ENCODE measurements at regions not wholly inside any gene's neighbourhood (a gene's known extent, or its start where the extent isn't known, plus 50 kb on each side); places are given as distances from the start of the nearest gene placed in this dataset.
A peak's percentile ranks its signal among the peaks of the same experiment; 100 is the strongest.

DNA sequence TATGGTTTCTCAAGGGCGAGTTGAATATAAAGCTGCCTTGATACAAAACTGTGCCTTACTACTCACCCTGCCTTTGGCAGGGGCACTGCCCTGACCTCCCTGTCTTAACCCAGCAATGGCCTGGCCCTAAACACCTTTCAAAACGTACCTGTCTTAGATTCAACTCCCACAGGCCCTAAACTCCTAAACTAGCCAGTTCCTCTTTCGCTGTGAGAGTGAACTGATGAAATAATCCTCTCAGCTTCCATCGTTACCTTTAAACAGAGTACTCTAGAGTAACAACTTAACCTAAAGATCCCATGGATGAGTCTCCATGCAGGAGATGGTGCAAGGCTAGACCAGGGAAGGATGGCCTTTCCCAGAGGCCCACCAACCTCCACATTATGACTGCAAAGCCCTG, 133.0 kb upstream of the THBS1 start:
- H3K4me3 ChIP-seq (ENCODE audit: low read length), result peak overlapping the region; percentile 12; the same call in 1 of the 2 replicates
- no peaks in the 10 kb centered on the region for H3K27me3 ChIP-seq (ENCODE audit: low read depth, low read length)
- peaks cover 46% of the 10 kb centered on the region for H3K4me1 ChIP-seq (ENCODE audit: low read length)
- no peak for TF ChIP-seq EZH2phosphoT487 (IDR thresholded peaks at IDR 0.05; ENCODE audit: low read depth)
- TF ChIP-seq, protein P1, sequence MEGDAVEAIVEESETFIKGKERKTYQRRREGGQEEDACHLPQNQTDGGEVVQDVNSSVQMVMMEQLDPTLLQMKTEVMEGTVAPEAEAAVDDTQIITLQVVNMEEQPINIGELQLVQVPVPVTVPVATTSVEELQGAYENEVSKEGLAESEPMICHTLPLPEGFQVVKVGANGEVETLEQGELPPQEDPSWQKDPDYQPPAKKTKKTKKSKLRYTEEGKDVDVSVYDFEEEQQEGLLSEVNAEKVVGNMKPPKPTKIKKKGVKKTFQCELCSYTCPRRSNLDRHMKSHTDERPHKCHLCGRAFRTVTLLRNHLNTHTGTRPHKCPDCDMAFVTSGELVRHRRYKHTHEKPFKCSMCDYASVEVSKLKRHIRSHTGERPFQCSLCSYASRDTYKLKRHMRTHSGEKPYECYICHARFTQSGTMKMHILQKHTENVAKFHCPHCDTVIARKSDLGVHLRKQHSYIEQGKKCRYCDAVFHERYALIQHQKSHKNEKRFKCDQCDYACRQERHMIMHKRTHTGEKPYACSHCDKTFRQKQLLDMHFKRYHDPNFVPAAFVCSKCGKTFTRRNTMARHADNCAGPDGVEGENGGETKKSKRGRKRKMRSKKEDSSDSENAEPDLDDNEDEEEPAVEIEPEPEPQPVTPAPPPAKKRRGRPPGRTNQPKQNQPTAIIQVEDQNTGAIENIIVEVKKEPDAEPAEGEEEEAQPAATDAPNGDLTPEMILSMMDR (IDR thresholded peaks at IDR 0.05; ENCODE audit: low read depth, low read length), result no peak
- H3K4me2 ChIP-seq (ENCODE audit: low read length), result peak overlapping the region; percentile 66
- no peaks in the 10 kb centered on the region for H3K36me3 ChIP-seq (replicated peaks; ENCODE audit: low read depth, low read length)
- no peaks in the 10 kb centered on the region for H3K79me2 ChIP-seq (ENCODE audit: low read length)
- peak overlapping the region; percentile 29; the same call in 1 of the 2 replicates for H3K9ac ChIP-seq (ENCODE audit: low read length)
- H3K27ac ChIP-seq (ENCODE audit: low read length), result peak overlapping the region; percentile 69
- peak overlapping the region; percentile 75 for H2AFZ ChIP-seq (ENCODE audit: low read depth, low read length)
- no peaks in the 10 kb centered on the region for H3K9me3 ChIP-seq (ENCODE audit: insufficient read depth, low read length)
- no peaks in the 10 kb centered on the region for H4K20me1 ChIP-seq (ENCODE audit: insufficient read depth, low read length)

DNA sequence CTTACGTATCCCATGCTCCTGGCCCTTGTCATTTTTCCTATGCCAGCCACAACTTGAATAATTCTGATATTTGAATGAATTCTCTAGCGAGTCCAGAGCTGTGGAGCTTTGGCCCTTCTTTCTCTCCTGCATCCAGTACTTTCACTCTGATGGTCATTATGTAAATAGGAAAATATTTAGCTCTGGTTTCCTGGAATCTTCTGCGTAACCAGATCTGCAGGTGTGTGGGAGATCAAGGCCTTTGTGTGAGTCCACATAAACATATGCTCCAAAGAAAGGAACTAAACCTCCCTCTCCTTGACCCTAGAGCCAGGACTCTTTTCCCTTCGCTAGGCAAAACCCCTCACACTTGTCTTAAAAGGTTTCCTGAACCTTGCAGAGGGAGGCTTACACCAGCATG, 132.5 kb upstream of the THBS1 start:
- Histone ChIP-seq H3K27ac (ENCODE audit: low read length) (peak overlapping the region; percentile 69), H3K4me2 (ENCODE audit: low read length) (peak overlapping the region; percentile 66), H3K36me3 (replicated peaks; ENCODE audit: low read depth, low read length) (no peaks in the 10 kb centered on the region), H3K27me3 (ENCODE audit: low read depth, low read length) (no peaks in the 10 kb centered on the region), H3K79me2 (ENCODE audit: low read length) (no peaks in the 10 kb centered on the region), H3K4me1 (ENCODE audit: low read length) (peaks cover 51% of the 10 kb centered on the region), H3K9me3 (ENCODE audit: insufficient read depth, low read length) (no peaks in the 10 kb centered on the region), H2AFZ (ENCODE audit: low read depth, low read length) (no peak overlapping the region), H4K20me1 (ENCODE audit: insufficient read depth, low read length) (no peaks in the 10 kb centered on the region), H3K4me3 (ENCODE audit: low read length) (no peak overlapping the region), H3K9ac (ENCODE audit: low read length) (peak overlapping the region; percentile 29; the same call in 1 of the 2 replicates)
- TF ChIP-seq, protein P1 (IDR thresholded peaks at IDR 0.05; ENCODE audit: low read depth, low read length), result no peak
- TF ChIP-seq EZH2phosphoT487 (IDR thresholded peaks at IDR 0.05; ENCODE audit: low read depth), result no peak

DNA sequence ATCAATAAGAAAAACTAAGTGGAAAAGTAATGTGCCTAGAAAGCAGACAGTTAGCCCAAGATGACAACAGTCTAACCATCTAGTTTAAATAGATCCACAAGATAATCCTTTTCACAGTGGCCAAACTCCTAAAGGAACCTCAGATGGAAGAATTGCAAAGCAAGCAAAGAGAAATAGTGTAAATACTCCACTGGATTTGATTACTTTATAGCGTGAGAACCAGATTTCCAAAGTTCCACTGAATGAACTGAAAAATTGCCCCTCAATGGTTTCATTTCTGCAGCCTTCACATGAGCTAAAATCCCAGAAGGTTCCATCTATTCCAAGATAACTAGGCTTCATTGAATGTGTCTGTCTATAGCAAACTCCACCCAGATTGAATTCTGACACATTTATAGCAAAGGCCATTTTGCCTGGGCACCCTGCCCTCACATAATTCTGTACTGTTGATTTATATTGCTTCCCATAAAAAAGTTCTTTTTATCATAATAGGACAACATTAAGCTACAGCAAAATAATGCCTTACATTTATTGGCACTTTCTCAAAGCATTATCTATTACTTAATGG, 129.7 kb upstream of the THBS1 start:
- no peak overlapping the region for H3K27ac ChIP-seq (ENCODE audit: low read length)
- TF ChIP-seq, protein P1 (IDR thresholded peaks at IDR 0.05; ENCODE audit: low read depth, low read length), result no peak
- no peak for TF ChIP-seq EZH2phosphoT487 (IDR thresholded peaks at IDR 0.05; ENCODE audit: low read depth)
- no peak overlapping the region for H3K9ac ChIP-seq (ENCODE audit: low read length)
- H3K36me3 ChIP-seq (replicated peaks; ENCODE audit: low read depth, low read length), result peaks cover 4% of the 10 kb centered on the region
- H3K9me3 ChIP-seq (ENCODE audit: insufficient read depth, low read length), result no peaks in the 10 kb centered on the region
- no peak overlapping the region for H2AFZ ChIP-seq (ENCODE audit: low read depth, low read length)
- H3K4me3 ChIP-seq (ENCODE audit: low read length), result no peak overlapping the region
- no peaks in the 10 kb centered on the region for H3K27me3 ChIP-seq (ENCODE audit: low read depth, low read length)
- no peak overlapping the region for H3K4me2 ChIP-seq (ENCODE audit: low read length)
- H3K4me1 ChIP-seq (ENCODE audit: low read length), result peaks cover 76% of the 10 kb centered on the region
- H4K20me1 ChIP-seq (ENCODE audit: insufficient read depth, low read length), result no peaks in the 10 kb centered on the region
- no peaks in the 10 kb centered on the region for H3K79me2 ChIP-seq (ENCODE audit: low read length)

DNA sequence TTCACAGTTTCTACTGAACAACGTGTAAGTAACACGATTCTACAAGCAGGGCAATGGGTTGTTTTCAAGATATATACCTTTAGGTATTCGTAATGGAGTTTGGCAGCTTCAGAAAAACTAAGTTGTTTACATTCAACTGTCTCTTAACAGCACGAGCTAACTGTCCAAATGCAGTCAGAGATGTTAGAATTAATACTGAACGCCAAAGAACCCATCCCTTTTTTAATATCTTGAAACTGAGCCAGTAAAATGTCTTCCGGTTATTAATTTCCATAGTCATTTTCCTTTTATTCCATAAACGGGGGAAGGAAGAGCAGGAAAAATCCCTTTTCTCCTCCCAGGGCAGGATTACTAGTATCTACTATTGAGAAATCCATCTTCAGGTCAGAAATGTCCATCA, 129.0 kb upstream of the THBS1 start:
- Histone ChIP-seq H3K4me1 (ENCODE audit: low read length) (peaks cover 76% of the 10 kb centered on the region), H3K9ac (ENCODE audit: low read length) (no peak overlapping the region), H4K20me1 (ENCODE audit: insufficient read depth, low read length) (no peaks in the 10 kb centered on the region), H3K27ac (ENCODE audit: low read length) (no peak overlapping the region), H3K36me3 (replicated peaks; ENCODE audit: low read depth, low read length) (peaks cover 4% of the 10 kb centered on the region), H3K4me2 (ENCODE audit: low read length) (no peak overlapping the region), H3K4me3 (ENCODE audit: low read length) (no peak overlapping the region), H3K79me2 (ENCODE audit: low read length) (no peaks in the 10 kb centered on the region), H3K9me3 (ENCODE audit: insufficient read depth, low read length) (no peaks in the 10 kb centered on the region), H3K27me3 (ENCODE audit: low read depth, low read length) (no peaks in the 10 kb centered on the region), H2AFZ (ENCODE audit: low read depth, low read length) (no peak overlapping the region)
- TF ChIP-seq, protein P1 (IDR thresholded peaks at IDR 0.05; ENCODE audit: low read depth, low read length), result no peak

Data from OCI-LY3 (cell line).